ENCODE measurements at regions not wholly inside any gene's neighbourhood (a gene's known extent, or its start where the extent isn't known, plus 50 kb on each side); places are given as distances from the start of the nearest gene placed in this dataset.

- Histone ChIP-seq H3K36me3 (ENCODE audit: insufficient read depth, low read length) (no peaks in the 10 kb centered on the region), H3K4me1 (ENCODE audit: insufficient read depth, low read length, severe bottlenecking) (no peaks in the 10 kb centered on the region), H3F3A (ENCODE audit: insufficient read depth, low read length) (no peaks in the 10 kb centered on the region), H2AFZ (ENCODE audit: low read length) (no peak overlapping the region), H3K9ac (ENCODE audit: low read length) (no peak overlapping the region), H3K4me3 (ENCODE audit: low read depth, low read length, poor library complexity, severe bottlenecking) (no peak overlapping the region), H3K4me2 (ENCODE audit: low read length) (no peak overlapping the region), H3K27me3 (ENCODE audit: insufficient read depth, low read length) (no peaks in the 10 kb centered on the region), H3K9me2 (ENCODE audit: low read depth, low read length) (no peaks in the 10 kb centered on the region), H3K27ac (ENCODE audit: low read depth, low read length, poor library complexity, severe bottlenecking) (no peak overlapping the region), H4K20me1 (ENCODE audit: insufficient read depth, low read length) (no peaks in the 10 kb centered on the region), H3K9me3 (ENCODE audit: low read length) (no peaks in the 10 kb centered on the region), H3K79me2 (ENCODE audit: insufficient read depth, low read length) (no peaks in the 10 kb centered on the region)
- TF ChIP-seq CTCF (IDR thresholded peaks at IDR 0.05; ENCODE audit: low read length) = no peak
- no peak for TF ChIP-seq EZH2 (IDR thresholded peaks at IDR 0.05; ENCODE audit: borderline replicate concordance, low read length)
Measured at GRCh38 chr11:106403751-106404150, 326.3 kb downstream of the AASDHPPT start.

GRCh38 chr11:106409222-106409621, 331.8 kb downstream of the AASDHPPT start:
- H3K9me3 ChIP-seq (ENCODE audit: low read length) = no peaks in the 10 kb centered on the region
- H3K27me3 ChIP-seq (ENCODE audit: insufficient read depth, low read length) = no peaks in the 10 kb centered on the region
- no peaks in the 10 kb centered on the region for H3K36me3 ChIP-seq (ENCODE audit: insufficient read depth, low read length)
- H3K4me2 ChIP-seq (ENCODE audit: low read length) = no peak overlapping the region
- H3K79me2 ChIP-seq (ENCODE audit: insufficient read depth, low read length) = no peaks in the 10 kb centered on the region
- no peaks in the 10 kb centered on the region for H4K20me1 ChIP-seq (ENCODE audit: insufficient read depth, low read length)
- H3F3A ChIP-seq (ENCODE audit: insufficient read depth, low read length) = no peaks in the 10 kb centered on the region
- H3K4me1 ChIP-seq (ENCODE audit: insufficient read depth, low read length, severe bottlenecking) = no peaks in the 10 kb centered on the region
- TF ChIP-seq EZH2 (IDR thresholded peaks at IDR 0.05; ENCODE audit: borderline replicate concordance, low read length) = no peak
- H3K27ac ChIP-seq (ENCODE audit: low read depth, low read length, poor library complexity, severe bottlenecking) = no peak overlapping the region
- H3K9ac ChIP-seq (ENCODE audit: low read length) = no peak overlapping the region
- no peak overlapping the region for H2AFZ ChIP-seq (ENCODE audit: low read length)
- no peaks in the 10 kb centered on the region for H3K9me2 ChIP-seq (ENCODE audit: low read depth, low read length)
- no peak overlapping the region for H3K4me3 ChIP-seq (ENCODE audit: low read depth, low read length, poor library complexity, severe bottlenecking)

DNA sequence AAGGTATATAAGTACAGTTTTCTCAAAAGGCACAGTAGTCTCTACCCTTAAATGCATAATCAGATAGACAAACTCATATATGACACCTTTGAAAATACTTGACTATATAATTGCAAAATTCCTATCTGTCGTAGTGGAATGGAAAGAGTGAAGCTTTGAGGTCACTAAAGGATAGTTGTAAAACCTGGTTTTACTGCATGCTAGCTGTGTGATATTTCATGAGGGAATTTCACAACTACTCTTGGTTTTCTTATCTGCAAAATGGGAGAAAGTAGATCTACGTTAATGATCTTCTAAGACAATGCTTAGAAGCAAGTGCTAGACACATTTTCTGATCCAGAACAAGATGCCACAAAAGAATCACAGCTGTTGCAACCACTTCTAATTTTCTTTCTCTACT, 332.2 kb downstream of the AASDHPPT start:
- no peaks in the 10 kb centered on the region for H3K27me3 ChIP-seq (ENCODE audit: insufficient read depth, low read length)
- H3K27ac ChIP-seq (ENCODE audit: low read depth, low read length, poor library complexity, severe bottlenecking) = no peak overlapping the region
- no peak for TF ChIP-seq EZH2 (IDR thresholded peaks at IDR 0.05; ENCODE audit: borderline replicate concordance, low read length)
- TF ChIP-seq CTCF (IDR thresholded peaks at IDR 0.05; ENCODE audit: low read length) = no peak
- no peaks in the 10 kb centered on the region for H4K20me1 ChIP-seq (ENCODE audit: insufficient read depth, low read length)
- no peak overlapping the region for H3K4me3 ChIP-seq (ENCODE audit: low read depth, low read length, poor library complexity, severe bottlenecking)
- H3K4me1 ChIP-seq (ENCODE audit: insufficient read depth, low read length, severe bottlenecking) = no peaks in the 10 kb centered on the region
- no peaks in the 10 kb centered on the region for H3K36me3 ChIP-seq (ENCODE audit: insufficient read depth, low read length)
- H3F3A ChIP-seq (ENCODE audit: insufficient read depth, low read length) = no peaks in the 10 kb centered on the region
- no peaks in the 10 kb centered on the region for H3K9me2 ChIP-seq (ENCODE audit: low read depth, low read length)
- H2AFZ ChIP-seq (ENCODE audit: low read length) = no peak overlapping the region
- H3K9ac ChIP-seq (ENCODE audit: low read length) = no peak overlapping the region
- no peaks in the 10 kb centered on the region for H3K79me2 ChIP-seq (ENCODE audit: insufficient read depth, low read length)
- no peak overlapping the region for H3K4me2 ChIP-seq (ENCODE audit: low read length)
- no peaks in the 10 kb centered on the region for H3K9me3 ChIP-seq (ENCODE audit: low read length)

DNA sequence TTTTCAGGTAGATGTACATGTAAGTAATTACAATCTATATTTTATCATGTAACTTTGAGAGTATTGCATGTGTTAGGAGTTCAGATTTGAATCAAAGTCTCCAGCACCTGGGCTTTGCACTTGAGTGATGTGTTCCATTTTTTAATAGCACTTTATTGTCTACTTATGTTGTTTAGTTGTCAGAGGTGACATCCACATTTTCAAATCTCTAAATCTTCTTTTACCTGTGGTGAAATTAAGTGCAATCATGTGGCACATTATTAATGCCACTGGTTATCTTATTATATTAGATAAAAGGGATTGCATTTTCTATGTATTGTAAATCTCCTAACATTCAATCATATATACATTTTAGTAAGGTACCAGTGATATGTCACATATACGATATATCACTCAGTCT, 333.4 kb downstream of the AASDHPPT start:
- H3K4me2 ChIP-seq (ENCODE audit: low read length) = no peak overlapping the region
- no peaks in the 10 kb centered on the region for H3K79me2 ChIP-seq (ENCODE audit: insufficient read depth, low read length)
- no peaks in the 10 kb centered on the region for H3K36me3 ChIP-seq (ENCODE audit: insufficient read depth, low read length)
- TF ChIP-seq EZH2 (IDR thresholded peaks at IDR 0.05; ENCODE audit: borderline replicate concordance, low read length) = no peak
- no peaks in the 10 kb centered on the region for H3K4me1 ChIP-seq (ENCODE audit: insufficient read depth, low read length, severe bottlenecking)
- no peak overlapping the region for H2AFZ ChIP-seq (ENCODE audit: low read length)
- H3K9me3 ChIP-seq (ENCODE audit: low read length) = no peaks in the 10 kb centered on the region
- H3F3A ChIP-seq (ENCODE audit: insufficient read depth, low read length) = no peaks in the 10 kb centered on the region
- H3K27me3 ChIP-seq (ENCODE audit: insufficient read depth, low read length) = no peaks in the 10 kb centered on the region
- no peak overlapping the region for H3K27ac ChIP-seq (ENCODE audit: low read depth, low read length, poor library complexity, severe bottlenecking)
- no peaks in the 10 kb centered on the region for H4K20me1 ChIP-seq (ENCODE audit: insufficient read depth, low read length)
- H3K4me3 ChIP-seq (ENCODE audit: low read depth, low read length, poor library complexity, severe bottlenecking) = no peak overlapping the region
- no peak overlapping the region for H3K9ac ChIP-seq (ENCODE audit: low read length)
- H3K9me2 ChIP-seq (ENCODE audit: low read depth, low read length) = no peaks in the 10 kb centered on the region
